HG03175 (cell line): ENCODE measurements at regions not wholly inside any gene's neighbourhood (a gene's known extent, or its start where the extent isn't known, plus 50 kb on each side); places are given as distances from the start of the nearest gene placed in this dataset.
A peak's percentile ranks its signal among the peaks of the same experiment; 100 is the strongest.
"Not testable (repeated sequence)": the region's sequence is repeated elsewhere in the genome, so short reads cannot be mapped to it uniquely, and the experiment has no call there.

Experiments
- ATAC-seq: cut with Tn5 transposase; IDR thresholded peaks from one replicate; pipeline ENCODE4 v1.9.1; 2021; ENCODE audit warnings: mild to moderate bottlenecking, moderate library complexity; ENCODE audit not compliant: unreplicated experiment

GRCh38 chr14:49033131-49033530, 553.0 kb downstream of the RPS29 start:
- no peak for ATAC-seq

GRCh38 chr14:49031710-49032109, 554.5 kb downstream of the RPS29 start:
- ATAC-seq = not testable (repeated sequence)

GRCh38 chr14:49019467-49020115, 566.6 kb downstream of the RPS29 start:
- ATAC-seq = peak; percentile 70

- no peak for ATAC-seq
Measured at GRCh38 chr14:49017447-49017846, 568.7 kb downstream of the RPS29 start.

GRCh38 chr14:49016381-49016780, 569.8 kb downstream of the RPS29 start:
- no peak for ATAC-seq

GRCh38 chr14:49014476-49014875, 571.7 kb downstream of the RPS29 start:
- no peak for ATAC-seq

GRCh38 chr14:49008363-49008762, 577.8 kb downstream of the RPS29 start:
- no peak for ATAC-seq

- no peak for ATAC-seq
Measured at GRCh38 chr14:48991141-48991540, 595.0 kb downstream of the RPS29 start.

GRCh38 chr14:48983351-48983888, 602.8 kb downstream of the RPS29 start:
- no peak for ATAC-seq

GRCh38 chr14:48974994-48975393, 611.2 kb downstream of the RPS29 start:
- no peak for ATAC-seq

GRCh38 chr14:48973151-48973550, 613.0 kb downstream of the RPS29 start:
- no peak for ATAC-seq

GRCh38 chr14:48970943-48971342, 615.2 kb downstream of the RPS29 start:
- ATAC-seq = no peak

- ATAC-seq = no peak
Measured at GRCh38 chr14:48967419-48967818, 618.8 kb downstream of the RPS29 start.

- ATAC-seq = no peak
Measured at GRCh38 chr14:48963231-48963790, 622.9 kb downstream of the RPS29 start.

GRCh38 chr14:48957486-48957885, 628.7 kb downstream of the RPS29 start:
- no peak for ATAC-seq

GRCh38 chr14:48955857-48956256, 630.3 kb downstream of the RPS29 start:
- no peak for ATAC-seq

- ATAC-seq = no peak
Measured at GRCh38 chr14:48954446-48954845, 631.7 kb downstream of the RPS29 start.

- no peak for ATAC-seq
Measured at GRCh38 chr14:48944809-48945208, 641.4 kb downstream of the RPS29 start.

- no peak for ATAC-seq
Measured at GRCh38 chr14:48943913-48944312, 642.3 kb downstream of the RPS29 start.

GRCh38 chr14:48937541-48938195, 648.5 kb downstream of the RPS29 start:
- ATAC-seq = no peak

- ATAC-seq = no peak
Measured at GRCh38 chr14:48936849-48937248, 649.3 kb downstream of the RPS29 start.

GRCh38 chr14:48936362-48936761, 649.8 kb downstream of the RPS29 start:
- no peak for ATAC-seq
